ACC112 (cell line): ENCODE measurements at regions not wholly inside any gene's neighbourhood (a gene's known extent, or its start where the extent isn't known, plus 50 kb on each side); places are given as distances from the start of the nearest gene placed in this dataset.

ENCODE experiments used
- H2AFZ ChIP-seq: fragments of 200-600 bp; sonication (generic); one replicate; pipeline ENCODE4 v1.6.0; 2017; ENCODE audit warnings: antibody characterized with exemption, low read length; ENCODE audit not compliant: unreplicated experiment
- H3K27ac ChIP-seq: fragments of 200-600 bp; sonication (generic); 2 replicates; pipeline ENCODE4 v1.5.1; 2014; ENCODE audit warnings: low read depth, mild to moderate bottlenecking, antibody characterized with exemption, low read length, moderate library complexity
- H3K27me3 ChIP-seq: fragments of 200-600 bp; sonication (generic); 2 replicates; pipeline ENCODE4 v1.6.1; 2014; ENCODE audit warnings: mild to moderate bottlenecking, antibody characterized with exemption, low read length, moderate library complexity, mixed read lengths; ENCODE audit not compliant: insufficient read depth
- H3K36me3 ChIP-seq: fragments of 200-600 bp; sonication (generic); 2 replicates; pipeline ENCODE4 v1.6.1; 2016; ENCODE audit warnings: mild to moderate bottlenecking, antibody characterized with exemption, low read length, moderate library complexity, mixed read lengths; ENCODE audit not compliant: insufficient read depth
- H3K4me1 ChIP-seq: fragments of 200-600 bp; sonication (generic); one replicate; pipeline ENCODE4 v1.6.1; 2016; ENCODE audit warnings: low read length, mixed read lengths; ENCODE audit not compliant: insufficient read depth, unreplicated experiment, control insufficient read depth
- H3K4me3 ChIP-seq: fragments of 200-600 bp; sonication (generic); 2 replicates; pipeline ENCODE4 v1.5.1; 2014; ENCODE audit warnings: mild to moderate bottlenecking, low read depth, low read length
- H3K79me2 ChIP-seq: fragments of 200-600 bp; sonication (generic); one replicate; pipeline ENCODE4 v1.6.0; 2016; ENCODE audit warnings: low read length; ENCODE audit not compliant: control insufficient read depth, unreplicated experiment, insufficient read depth

DNA sequence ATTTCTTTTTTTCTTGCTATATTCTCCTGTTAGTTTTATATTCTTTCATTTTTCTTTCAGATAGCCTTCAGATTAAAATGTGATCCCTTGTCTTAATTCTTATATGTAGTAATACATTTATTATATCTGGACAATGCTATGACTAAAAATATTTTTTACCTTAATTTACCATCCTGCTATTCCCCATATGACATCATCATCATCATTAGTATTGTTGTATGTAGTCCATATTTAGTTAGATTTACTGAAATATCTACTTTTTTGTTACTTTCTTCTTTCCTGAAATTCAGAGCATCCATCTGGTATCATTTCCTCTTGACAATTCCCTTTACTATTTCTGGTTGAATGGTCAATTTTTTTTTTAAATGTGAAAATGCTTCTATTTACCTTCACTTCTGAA, 951.6 kb upstream of the POU3F3 start:
- no peaks in the 10 kb centered on the region for H3K4me1 ChIP-seq
- H3K4me3 ChIP-seq = no peak overlapping the region

DNA sequence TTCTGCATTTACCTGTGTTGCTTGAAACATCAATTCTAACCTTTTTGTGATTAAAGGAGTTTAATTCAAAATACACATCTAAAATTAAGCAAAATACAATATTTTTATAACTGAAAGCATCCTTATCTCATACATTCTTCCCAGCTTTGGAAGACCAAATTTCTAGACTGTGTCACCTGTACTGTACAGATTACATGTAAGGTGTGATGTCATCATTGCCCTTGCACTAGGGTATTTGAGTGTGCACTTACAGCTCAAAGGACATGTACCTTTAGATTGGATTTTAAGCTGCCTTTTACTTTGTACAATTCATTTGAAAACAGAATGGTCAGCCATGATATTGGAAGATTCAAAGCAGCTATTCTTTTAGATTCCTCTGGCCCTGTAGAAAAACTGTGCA, 932.8 kb upstream of the POU3F3 start:
- Histone ChIP-seq H3K27me3 (no peaks in the 10 kb centered on the region), H3K27ac (no peak overlapping the region), H3K4me1 (no peaks in the 10 kb centered on the region), H2AFZ (no peak overlapping the region), H3K36me3 (no peaks in the 10 kb centered on the region), H3K4me3 (no peak overlapping the region), H3K79me2 (no peaks in the 10 kb centered on the region)

More for the DNA sequence above, 951.6 kb upstream of the POU3F3 start:
- Histone ChIP-seq H3K27ac (no peak overlapping the region), H2AFZ (no peak overlapping the region), H3K36me3 (no peaks in the 10 kb centered on the region), H3K27me3 (no peaks in the 10 kb centered on the region), H3K79me2 (no peaks in the 10 kb centered on the region)

DNA sequence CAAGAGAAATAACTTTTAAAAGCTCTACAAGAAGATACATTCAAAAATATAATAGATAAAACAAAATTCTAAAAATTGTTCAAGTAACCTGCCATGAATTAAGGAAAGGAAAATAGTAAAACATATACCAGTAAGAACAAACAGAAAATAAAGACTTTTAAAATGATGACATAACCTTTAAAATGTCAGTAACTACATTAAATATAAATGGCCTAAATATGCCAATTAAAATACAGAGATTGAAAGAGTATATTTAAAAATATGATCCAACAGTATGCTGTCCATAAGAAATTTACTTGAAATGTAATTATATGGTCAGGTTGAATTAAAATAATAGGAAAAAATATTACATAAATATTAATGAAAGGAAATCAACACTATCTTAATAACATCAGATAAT, 911.7 kb upstream of the POU3F3 start:
- Histone ChIP-seq H3K27ac (no peak overlapping the region), H3K4me1 (no peaks in the 10 kb centered on the region), H3K4me3 (no peak overlapping the region), H2AFZ (no peak overlapping the region), H3K27me3 (no peaks in the 10 kb centered on the region), H3K36me3 (no peaks in the 10 kb centered on the region), H3K79me2 (no peaks in the 10 kb centered on the region)

DNA sequence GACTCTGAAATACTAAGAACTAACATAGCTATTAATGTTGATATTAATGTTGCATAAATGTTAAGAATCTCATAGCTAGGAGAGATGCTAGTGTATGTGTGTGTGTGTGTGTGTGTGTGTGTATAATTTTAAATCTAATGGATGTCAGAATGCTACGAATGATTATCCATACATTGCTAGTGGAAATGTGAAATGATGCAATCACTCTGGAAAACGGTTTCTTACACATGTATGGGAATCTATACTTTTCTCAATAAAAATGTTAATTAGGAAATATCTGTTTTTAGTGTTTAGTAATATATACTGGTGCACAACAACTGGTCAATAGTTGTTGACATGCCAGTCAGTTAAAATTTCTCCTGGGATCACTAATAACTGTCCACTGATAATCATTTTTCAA, 908.8 kb upstream of the POU3F3 start:
- Histone ChIP-seq H3K79me2 (no peaks in the 10 kb centered on the region), H3K27ac (no peak overlapping the region), H3K27me3 (no peaks in the 10 kb centered on the region), H3K36me3 (no peaks in the 10 kb centered on the region), H3K4me3 (no peak overlapping the region), H3K4me1 (no peaks in the 10 kb centered on the region), H2AFZ (no peak overlapping the region)

DNA sequence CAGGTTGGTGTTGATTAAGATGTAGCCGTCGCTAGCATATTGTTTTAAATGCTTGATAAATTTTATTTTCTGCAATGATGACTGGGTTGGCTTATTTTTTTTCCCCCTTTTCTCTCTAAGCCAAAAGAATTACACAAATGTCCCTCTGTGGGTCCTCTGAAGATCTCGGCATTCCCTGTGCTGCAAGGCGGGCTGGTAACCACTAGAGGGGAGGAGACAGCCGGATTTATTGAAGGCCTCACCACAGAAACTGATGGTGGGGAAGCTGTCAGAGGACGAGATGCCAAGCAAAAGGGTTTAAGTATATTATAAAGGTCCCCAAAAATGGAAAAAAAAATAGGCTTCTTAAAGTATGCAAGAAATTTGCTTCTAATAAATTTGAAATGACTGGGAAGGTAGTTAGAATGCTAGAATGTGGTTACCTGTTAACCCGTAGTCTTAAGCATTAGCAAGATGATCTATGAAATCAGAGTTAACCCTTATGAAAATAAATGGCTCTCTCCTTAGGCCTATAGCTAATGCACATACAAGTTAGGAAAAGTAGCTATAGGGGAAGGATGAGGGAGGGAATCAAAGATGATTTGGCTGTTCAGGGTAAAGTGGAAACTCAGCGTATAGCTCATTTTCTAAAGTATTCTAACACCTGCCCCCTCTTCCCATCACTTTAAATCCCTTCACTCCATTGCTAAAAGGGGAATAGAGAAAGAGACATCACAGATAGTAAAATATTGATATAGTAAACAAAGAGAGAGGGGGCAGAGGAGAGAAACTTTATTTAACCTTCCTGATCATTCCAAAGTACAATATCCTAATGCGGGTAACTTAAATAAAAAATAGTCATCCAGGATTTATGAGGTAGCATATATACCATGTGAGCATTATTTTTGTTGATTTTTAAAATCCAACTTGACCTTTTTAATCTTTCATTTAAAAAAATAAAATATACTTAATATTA, 894.5 kb upstream of the POU3F3 start:
- H3K79me2 ChIP-seq = no peaks in the 10 kb centered on the region
- H3K27ac ChIP-seq = no peak overlapping the region
- H3K4me3 ChIP-seq = no peak overlapping the region
- no peak overlapping the region for H2AFZ ChIP-seq
- no peaks in the 10 kb centered on the region for H3K36me3 ChIP-seq
- H3K27me3 ChIP-seq = no peaks in the 10 kb centered on the region
- no peaks in the 10 kb centered on the region for H3K4me1 ChIP-seq

DNA sequence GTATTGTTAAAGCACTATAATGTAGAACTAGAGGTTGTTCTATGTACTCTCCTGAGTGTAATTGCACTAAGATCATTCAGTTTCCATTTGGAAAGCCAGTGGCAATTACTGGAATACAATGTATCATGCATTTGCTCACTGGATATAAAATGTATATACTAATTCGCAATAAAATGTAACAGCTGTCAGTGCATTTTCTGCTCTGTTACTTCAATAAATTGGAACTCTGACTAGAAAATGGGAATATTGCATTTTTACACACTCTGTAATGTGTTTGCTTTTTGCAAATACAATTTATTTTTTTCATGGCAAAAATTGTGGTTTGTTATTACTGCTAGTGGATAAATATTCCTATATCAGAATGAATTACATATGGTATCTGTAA, 893.8 kb upstream of the POU3F3 start:
- no peaks in the 10 kb centered on the region for H3K27me3 ChIP-seq
- no peaks in the 10 kb centered on the region for H3K79me2 ChIP-seq
- no peaks in the 10 kb centered on the region for H3K4me1 ChIP-seq
- no peak overlapping the region for H3K4me3 ChIP-seq
- H2AFZ ChIP-seq = no peak overlapping the region
- no peak overlapping the region for H3K27ac ChIP-seq
- no peaks in the 10 kb centered on the region for H3K36me3 ChIP-seq

DNA sequence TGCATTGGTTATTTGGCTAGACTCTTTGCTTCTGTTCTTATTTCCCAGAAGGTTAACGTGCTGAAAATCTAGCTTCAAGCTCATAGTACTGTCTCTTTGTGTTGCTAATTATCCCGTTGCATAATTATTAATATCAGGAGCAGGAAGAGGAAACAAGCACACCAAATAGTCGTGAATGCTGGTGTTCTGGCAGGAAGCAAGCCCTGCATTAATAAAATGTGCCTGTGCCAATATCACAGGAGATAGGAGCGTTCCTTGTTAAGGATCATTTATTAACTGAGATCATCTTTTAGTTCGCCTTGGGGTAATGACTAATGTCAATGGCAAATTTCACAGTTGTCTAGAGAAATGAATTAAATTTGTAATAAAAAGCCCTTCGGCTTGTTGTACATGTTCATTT, 893.0 kb upstream of the POU3F3 start:
- Histone ChIP-seq H2AFZ (no peak overlapping the region), H3K4me1 (no peaks in the 10 kb centered on the region), H3K4me3 (no peak overlapping the region), H3K36me3 (no peaks in the 10 kb centered on the region), H3K79me2 (no peaks in the 10 kb centered on the region), H3K27ac (no peak overlapping the region), H3K27me3 (no peaks in the 10 kb centered on the region)

DNA sequence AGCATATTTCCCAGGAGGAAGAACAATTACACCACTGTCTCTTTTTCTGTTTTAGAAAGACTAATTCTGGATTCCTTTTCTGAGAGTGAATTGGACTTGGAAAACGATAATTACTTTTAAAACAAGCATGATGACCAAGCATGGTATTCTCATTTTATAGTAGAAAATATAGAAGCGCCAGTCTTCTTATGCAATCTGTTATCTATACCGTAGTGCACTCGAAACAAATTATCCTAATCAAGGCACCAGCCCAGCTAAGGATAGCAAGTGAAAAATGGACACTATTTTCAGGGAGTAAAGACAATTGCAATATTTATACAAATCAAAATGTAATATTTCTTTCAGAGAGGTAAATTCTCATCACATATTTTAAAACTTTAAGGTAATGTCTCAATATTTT, 892.1 kb upstream of the POU3F3 start:
- Histone ChIP-seq H3K36me3 (no peaks in the 10 kb centered on the region), H3K27ac (no peak overlapping the region), H3K4me1 (no peaks in the 10 kb centered on the region), H3K27me3 (no peaks in the 10 kb centered on the region), H2AFZ (no peak overlapping the region), H3K4me3 (no peak overlapping the region), H3K79me2 (no peaks in the 10 kb centered on the region)

DNA sequence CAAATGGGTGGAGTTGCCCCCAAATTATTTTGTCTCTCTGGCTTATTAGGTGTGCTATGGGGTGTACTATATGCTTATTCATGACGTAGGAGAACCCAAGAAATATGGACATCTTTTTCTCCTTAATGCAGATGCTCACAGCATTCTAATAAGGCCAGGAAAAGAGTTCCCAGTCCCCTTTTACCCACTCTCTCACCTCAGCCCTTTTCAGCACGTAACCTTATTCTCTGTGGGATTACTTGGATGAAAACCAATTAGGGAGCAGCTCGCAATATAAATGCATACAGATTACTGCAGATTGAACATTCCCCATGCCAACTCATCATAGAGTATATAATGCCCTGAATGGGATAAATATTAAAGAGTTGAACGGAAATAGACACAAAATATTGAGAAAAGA, 891.2 kb upstream of the POU3F3 start:
- Histone ChIP-seq H3K27ac (no peak overlapping the region), H3K4me1 (no peaks in the 10 kb centered on the region), H3K36me3 (no peaks in the 10 kb centered on the region), H3K27me3 (no peaks in the 10 kb centered on the region), H3K79me2 (no peaks in the 10 kb centered on the region), H3K4me3 (no peak overlapping the region), H2AFZ (no peak overlapping the region)

DNA sequence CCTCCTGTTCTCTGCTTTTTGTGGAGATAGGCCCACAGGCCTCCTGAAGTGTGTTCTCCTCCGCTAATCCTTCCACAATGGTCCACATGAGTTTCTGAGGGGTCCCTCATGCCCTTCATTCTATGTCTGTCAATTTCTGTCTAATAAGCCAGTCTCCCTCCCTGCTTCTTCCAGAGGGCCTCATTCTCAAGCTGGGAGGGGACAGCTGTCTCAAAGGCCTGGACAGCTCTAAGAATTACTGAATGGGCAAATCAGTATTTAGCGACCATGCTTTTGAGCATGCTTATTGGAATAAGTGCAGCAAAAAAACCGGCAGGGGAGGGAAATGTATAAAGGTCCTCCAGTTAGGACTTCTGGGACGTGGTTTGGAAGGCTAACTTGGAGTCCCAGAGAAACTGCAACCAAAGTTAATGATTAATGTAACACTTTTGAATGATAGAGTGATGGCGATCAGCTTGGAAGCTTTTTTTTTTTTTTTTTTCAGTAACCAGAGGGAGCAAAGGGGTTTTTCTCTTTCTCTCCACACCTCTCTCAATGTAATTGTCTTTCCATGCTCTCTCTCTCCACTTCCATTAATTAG, 890.7 kb upstream of the POU3F3 start:
- Histone ChIP-seq H2AFZ (no peak overlapping the region), H3K27ac (no peak overlapping the region), H3K4me1 (no peaks in the 10 kb centered on the region), H3K79me2 (no peaks in the 10 kb centered on the region), H3K27me3 (no peaks in the 10 kb centered on the region), H3K36me3 (no peaks in the 10 kb centered on the region), H3K4me3 (no peak overlapping the region)

DNA sequence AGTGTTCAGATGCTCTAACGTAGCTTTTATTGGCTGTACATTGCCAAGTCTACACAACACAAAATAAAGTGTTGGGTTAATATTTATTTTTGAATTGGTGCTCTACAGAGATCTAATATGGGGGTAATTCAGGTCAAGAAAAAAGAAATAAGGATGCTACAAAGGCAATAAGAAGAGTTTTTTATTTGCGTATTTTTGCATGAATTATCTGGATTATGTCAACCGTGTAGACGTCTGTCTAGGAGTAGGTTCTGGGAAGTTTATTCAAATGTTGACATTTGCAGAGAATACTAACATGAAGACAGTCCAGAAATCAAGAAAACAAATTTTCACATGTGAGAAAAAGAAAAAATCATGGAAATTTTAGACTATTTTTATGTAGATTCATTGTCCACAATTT, 876.7 kb upstream of the POU3F3 start:
- Histone ChIP-seq H3K4me3 (no peak overlapping the region), H3K79me2 (no peaks in the 10 kb centered on the region), H2AFZ (no peak overlapping the region), H3K4me1 (no peaks in the 10 kb centered on the region), H3K27ac (no peak overlapping the region), H3K36me3 (no peaks in the 10 kb centered on the region), H3K27me3 (no peaks in the 10 kb centered on the region)
